ENCODE measurements at regions not wholly inside any gene's neighbourhood (a gene's known extent, or its start where the extent isn't known, plus 50 kb on each side); places are given as distances from the start of the nearest gene placed in this dataset.

- Histone ChIP-seq H3K9ac (ENCODE audit: low read depth, low read length, poor library complexity, severe bottlenecking) (no peak overlapping the region), H3K9me2 (replicated peaks; ENCODE audit: low read depth, low read length) (no peaks in the 10 kb centered on the region), H3K36me3 (ENCODE audit: insufficient read depth, low read length) (no peaks in the 10 kb centered on the region), H3K79me2 (ENCODE audit: insufficient read depth, low read length) (no peaks in the 10 kb centered on the region), H2AFZ (ENCODE audit: low read length) (no peak overlapping the region), H3K9me3 (ENCODE audit: insufficient read depth, low read depth, low read length) (no peaks in the 10 kb centered on the region), H3F3A (ENCODE audit: low read depth) (no peaks in the 10 kb centered on the region), H3K4me2 (ENCODE audit: low read depth, low read length, poor library complexity, severe bottlenecking) (no peak overlapping the region), H3K4me3 (ENCODE audit: low read length, poor library complexity, severe bottlenecking) (no peak overlapping the region), H3K4me1 (ENCODE audit: insufficient read depth, low read length, poor library complexity, severe bottlenecking) (no peaks in the 10 kb centered on the region), H4K20me1 (ENCODE audit: insufficient read depth, low read length, poor library complexity, severe bottlenecking) (no peaks in the 10 kb centered on the region), H3K27me3 (ENCODE audit: insufficient read depth, low read length, poor library complexity, severe bottlenecking) (no peaks in the 10 kb centered on the region)
- TF ChIP-seq EZH2phosphoT487 (IDR thresholded peaks at IDR 0.05; ENCODE audit: borderline replicate concordance) (no peak), CTCF (conservative IDR thresholded peaks at IDR 0.05; ENCODE audit: low read length) (no peak)
These were observed 681.2 kb downstream of the RNF144A start for GRCh38 chr2:7598402-7598801.

- Histone ChIP-seq H3K4me3 (ENCODE audit: low read length, poor library complexity, severe bottlenecking) (no peak overlapping the region), H3K4me1 (ENCODE audit: insufficient read depth, low read length, poor library complexity, severe bottlenecking) (no peaks in the 10 kb centered on the region), H4K20me1 (ENCODE audit: insufficient read depth, low read length, poor library complexity, severe bottlenecking) (no peaks in the 10 kb centered on the region), H3K79me2 (ENCODE audit: insufficient read depth, low read length) (no peaks in the 10 kb centered on the region), H3K9me2 (replicated peaks; ENCODE audit: low read depth, low read length) (no peaks in the 10 kb centered on the region), H3K9ac (ENCODE audit: low read depth, low read length, poor library complexity, severe bottlenecking) (no peak overlapping the region), H2AFZ (ENCODE audit: low read length) (no peak overlapping the region), H3K27me3 (ENCODE audit: insufficient read depth, low read length, poor library complexity, severe bottlenecking) (no peaks in the 10 kb centered on the region), H3K36me3 (ENCODE audit: insufficient read depth, low read length) (no peaks in the 10 kb centered on the region), H3K9me3 (ENCODE audit: insufficient read depth, low read depth, low read length) (no peaks in the 10 kb centered on the region), H3F3A (ENCODE audit: low read depth) (no peaks in the 10 kb centered on the region), H3K4me2 (ENCODE audit: low read depth, low read length, poor library complexity, severe bottlenecking) (no peak overlapping the region)
- no peak for TF ChIP-seq EZH2phosphoT487 (IDR thresholded peaks at IDR 0.05; ENCODE audit: borderline replicate concordance)
- TF ChIP-seq CTCF (conservative IDR thresholded peaks at IDR 0.05; ENCODE audit: low read length): no peak
These were observed 682.4 kb downstream of the RNF144A start for GRCh38 chr2:7599462-7600258.

GRCh38 chr2:7601990-7602389 is 684.8 kb downstream of the RNF144A start:
- no peaks in the 10 kb centered on the region for H3K9me2 ChIP-seq (replicated peaks; ENCODE audit: low read depth, low read length)
- H2AFZ ChIP-seq (ENCODE audit: low read length): no peak overlapping the region
- H3K9me3 ChIP-seq (ENCODE audit: insufficient read depth, low read depth, low read length): no peaks in the 10 kb centered on the region
- no peak overlapping the region for H3K9ac ChIP-seq (ENCODE audit: low read depth, low read length, poor library complexity, severe bottlenecking)
- H3K27me3 ChIP-seq (ENCODE audit: insufficient read depth, low read length, poor library complexity, severe bottlenecking): no peaks in the 10 kb centered on the region
- TF ChIP-seq EZH2phosphoT487 (IDR thresholded peaks at IDR 0.05; ENCODE audit: borderline replicate concordance): no peak
- TF ChIP-seq CTCF (conservative IDR thresholded peaks at IDR 0.05; ENCODE audit: low read length): no peak
- no peak overlapping the region for H3K4me3 ChIP-seq (ENCODE audit: low read length, poor library complexity, severe bottlenecking)
- H3K4me2 ChIP-seq (ENCODE audit: low read depth, low read length, poor library complexity, severe bottlenecking): no peak overlapping the region
- no peaks in the 10 kb centered on the region for H3K79me2 ChIP-seq (ENCODE audit: insufficient read depth, low read length)
- H3F3A ChIP-seq (ENCODE audit: low read depth): no peaks in the 10 kb centered on the region
- no peaks in the 10 kb centered on the region for H4K20me1 ChIP-seq (ENCODE audit: insufficient read depth, low read length, poor library complexity, severe bottlenecking)
- H3K4me1 ChIP-seq (ENCODE audit: insufficient read depth, low read length, poor library complexity, severe bottlenecking): no peaks in the 10 kb centered on the region
- H3K36me3 ChIP-seq (ENCODE audit: insufficient read depth, low read length): no peaks in the 10 kb centered on the region

All from Loucy (cell line).